Stomach smooth muscle (tissue), 2 donors: ENCODE measurements at regions not wholly inside any gene's neighbourhood (a gene's known extent, or its start where the extent isn't known, plus 50 kb on each side); places are given as distances from the start of the nearest gene placed in this dataset.
"Not testable (repeated sequence)": the region's sequence is repeated elsewhere in the genome, so short reads cannot be mapped to it uniquely, and the experiment has no call there.

Experiments
- H3K27ac ChIP-seq: one replicate; pipeline ENCODE4 v1.7.0; 2013; ENCODE audit warnings: mild to moderate bottlenecking, low read length, inconsistent platforms
- H3K27me3 ChIP-seq, 2 donors: one replicate each; pipeline ENCODE4 v1.7.0; 2013; ENCODE audit warnings: low read length in 2 of 2; ENCODE audit not compliant: insufficient read depth in 2 of 2, control insufficient read depth in 1 of 2
- H3K36me3 ChIP-seq, 2 donors: one replicate each; pipeline ENCODE4 v1.7.0; 2013; ENCODE audit warnings: low read length in 2 of 2; ENCODE audit not compliant: control insufficient read depth in 2 of 2, insufficient read depth in 2 of 2
- H3K4me1 ChIP-seq: one replicate; pipeline ENCODE4 v1.7.0; 2013; ENCODE audit warnings: low read length; ENCODE audit not compliant: control insufficient read depth, insufficient read depth
- H3K4me3 ChIP-seq, 2 donors: one replicate each; pipeline ENCODE4 v1.7.0; 2013; ENCODE audit warnings: low read length in 2 of 2
- H3K9ac ChIP-seq, 2 donors: one replicate each; pipeline ENCODE4 v1.7.0; 2013; ENCODE audit warnings: low read length in 2 of 2, mild to moderate bottlenecking in 1 of 2
- H3K9me3 ChIP-seq, 2 donors: one replicate each; pipeline ENCODE4 v1.7.0; 2013; ENCODE audit warnings: low read length in 2 of 2; ENCODE audit not compliant: control insufficient read depth in 2 of 2
- donor health status: healthy.
- donor health status: Pancreatic carcinoma.

- not testable (repeated sequence) for H3K9ac ChIP-seq, H3K9me3 ChIP-seq, H3K4me3 ChIP-seq, H3K27ac ChIP-seq, H3K4me1 ChIP-seq, H3K36me3 ChIP-seq
- H3K27me3 ChIP-seq: peaks cover 0 to 12% of the 10 kb centered on the region in 2 donors
Measured at GRCh38 chr2:89611710-89612109, 920.2 kb downstream of the RPIA start.

GRCh38 chr2:89649268-89649667 lies 957.8 kb downstream of the RPIA start:
- not testable (repeated sequence) for H3K27ac ChIP-seq, H3K4me1 ChIP-seq, H3K4me3 ChIP-seq, H3K27me3 ChIP-seq, H3K36me3 ChIP-seq, H3K9me3 ChIP-seq, H3K9ac ChIP-seq

- not testable (repeated sequence) for H3K27me3 ChIP-seq, H3K4me3 ChIP-seq, H3K9me3 ChIP-seq, H3K27ac ChIP-seq, H3K9ac ChIP-seq, H3K36me3 ChIP-seq, H3K4me1 ChIP-seq
Measured at GRCh38 chr2:89679254-89679653, 987.8 kb downstream of the RPIA start.
